Hematopoietic multipotent progenitor cell treated with erythropoietin and hydrocortisone succinate and interleukin-3 and kit ligand, for 8 days (in vitro differentiated cells): ENCODE measurements at regions not wholly inside any gene's neighbourhood (a gene's known extent, or its start where the extent isn't known, plus 50 kb on each side); places are given as distances from the start of the nearest gene placed in this dataset.

Source experiments
- DNase-seq: peaks from one replicate; pipeline ENCODE4 v3.0.0-alpha.2; 2015

GRCh38 chr13:23488442-23488841, 54.9 kb upstream of the SACS start:
- peak; percentile 26 for DNase-seq

DNA sequence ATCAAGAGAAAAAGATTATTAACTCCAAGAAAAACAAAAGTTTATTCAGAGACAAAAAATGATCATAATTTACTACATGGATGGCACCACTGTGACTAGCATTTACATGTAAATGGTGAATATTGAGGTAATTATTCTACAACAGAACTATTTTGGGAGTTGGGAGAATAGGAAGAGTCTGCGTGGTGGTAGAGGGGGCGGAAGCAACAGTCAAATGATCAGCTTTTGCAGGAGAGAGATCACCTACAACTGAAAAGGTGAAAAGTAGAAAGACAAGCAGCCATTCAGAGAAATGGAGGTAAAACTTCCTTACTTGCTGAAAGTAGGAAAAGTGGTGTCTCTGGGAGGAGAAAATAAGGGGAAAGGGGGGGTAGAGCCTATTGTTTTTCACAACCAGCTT, 62.8 kb upstream of the SACS start:
- DNase-seq: no peak

- no peak for DNase-seq
Measured at GRCh38 chr13:23497191-23497590, 63.7 kb upstream of the SACS start.

DNA sequence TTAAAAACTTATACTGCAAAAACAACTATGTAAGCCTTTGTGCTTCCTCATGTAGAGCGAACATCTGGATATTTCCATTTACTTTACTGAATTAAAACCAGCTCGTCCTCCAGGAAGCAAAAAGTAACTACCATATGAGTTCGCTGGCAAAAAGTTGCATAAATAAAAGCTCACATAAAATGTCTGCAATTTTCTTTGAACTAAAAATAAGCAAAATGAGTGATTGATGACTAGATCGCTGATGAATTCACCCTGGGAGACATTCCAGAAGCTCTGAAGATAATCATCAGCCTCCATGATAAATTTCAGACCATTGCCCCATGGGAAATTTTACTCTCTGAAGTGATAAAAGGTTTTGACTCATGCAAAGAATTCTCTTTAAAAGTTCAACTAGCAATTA, 67.3 kb upstream of the SACS start:
- DNase-seq: no peak

DNA sequence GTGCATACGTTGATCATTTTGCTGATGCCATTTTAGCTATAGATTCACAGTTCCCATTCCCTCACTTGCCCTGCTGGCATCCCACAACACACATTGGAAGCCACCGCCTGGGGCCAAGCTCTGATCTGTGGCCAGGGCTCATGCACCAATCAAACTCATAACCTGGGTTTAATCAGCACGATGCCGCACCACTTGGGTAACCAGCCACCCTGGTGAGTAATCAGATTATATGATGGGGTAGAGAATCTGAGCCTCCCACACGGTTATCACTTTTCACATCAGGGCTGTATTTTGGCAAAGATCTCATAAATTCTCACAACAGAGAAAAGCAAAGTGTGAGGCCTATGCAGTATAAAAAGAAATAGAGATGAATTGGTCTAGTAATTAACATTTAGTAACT, 66.0 kb upstream of the TNFRSF19 start:
- no peak for DNase-seq

DNA sequence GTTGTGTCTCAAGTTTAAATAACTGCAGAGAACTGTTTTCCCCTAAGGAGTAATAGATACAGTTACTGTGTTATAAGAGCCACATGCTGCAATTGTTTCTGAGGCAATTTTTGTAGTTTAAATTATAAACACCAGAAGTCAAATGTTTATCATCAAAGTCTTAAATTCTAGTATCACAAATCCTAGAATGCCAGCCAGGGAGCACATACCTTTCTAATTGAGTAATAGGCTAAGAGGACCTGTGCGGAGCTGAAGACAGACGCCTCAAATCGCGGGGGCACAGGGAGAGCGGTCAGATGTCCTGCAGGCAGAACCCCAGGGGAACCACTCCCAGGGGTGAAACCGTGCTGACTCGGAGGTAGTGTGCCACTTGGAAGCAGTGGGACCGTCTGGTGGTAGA, 65.2 kb upstream of the TNFRSF19 start:
- DNase-seq: no peak

GRCh38 chr13:23506071-23506806, 64.0 kb upstream of the TNFRSF19 start:
- no peak for DNase-seq

DNA sequence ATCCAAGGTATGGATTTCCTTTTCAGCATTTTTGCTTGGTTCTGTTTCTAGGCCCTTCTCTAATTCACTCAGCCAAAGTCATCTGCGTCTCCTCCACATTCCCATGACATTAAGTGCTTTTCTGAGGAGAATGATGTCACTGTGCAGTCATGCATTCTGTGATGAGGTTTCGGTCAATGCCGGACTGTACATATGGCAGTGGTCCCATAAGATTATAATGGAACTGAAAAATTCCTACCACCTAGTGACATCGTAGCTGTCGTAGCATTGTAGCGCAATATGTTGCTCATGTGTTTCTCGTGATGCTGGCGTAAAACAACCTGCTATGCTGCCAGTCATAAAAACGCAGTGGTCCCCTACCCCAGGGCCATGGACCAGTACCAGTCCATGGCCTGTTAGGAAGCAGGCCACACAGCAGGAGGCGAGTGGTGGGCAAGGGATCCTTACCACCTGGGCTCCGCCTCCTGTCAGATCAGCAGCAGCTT, 63.4 kb upstream of the TNFRSF19 start:
- DNase-seq: no peak

GRCh38 chr13:23509781-23510543, 60.2 kb upstream of the TNFRSF19 start:
- no peak for DNase-seq

GRCh38 chr13:23510544-23510916, 59.7 kb upstream of the TNFRSF19 start:
- no peak for DNase-seq

DNA sequence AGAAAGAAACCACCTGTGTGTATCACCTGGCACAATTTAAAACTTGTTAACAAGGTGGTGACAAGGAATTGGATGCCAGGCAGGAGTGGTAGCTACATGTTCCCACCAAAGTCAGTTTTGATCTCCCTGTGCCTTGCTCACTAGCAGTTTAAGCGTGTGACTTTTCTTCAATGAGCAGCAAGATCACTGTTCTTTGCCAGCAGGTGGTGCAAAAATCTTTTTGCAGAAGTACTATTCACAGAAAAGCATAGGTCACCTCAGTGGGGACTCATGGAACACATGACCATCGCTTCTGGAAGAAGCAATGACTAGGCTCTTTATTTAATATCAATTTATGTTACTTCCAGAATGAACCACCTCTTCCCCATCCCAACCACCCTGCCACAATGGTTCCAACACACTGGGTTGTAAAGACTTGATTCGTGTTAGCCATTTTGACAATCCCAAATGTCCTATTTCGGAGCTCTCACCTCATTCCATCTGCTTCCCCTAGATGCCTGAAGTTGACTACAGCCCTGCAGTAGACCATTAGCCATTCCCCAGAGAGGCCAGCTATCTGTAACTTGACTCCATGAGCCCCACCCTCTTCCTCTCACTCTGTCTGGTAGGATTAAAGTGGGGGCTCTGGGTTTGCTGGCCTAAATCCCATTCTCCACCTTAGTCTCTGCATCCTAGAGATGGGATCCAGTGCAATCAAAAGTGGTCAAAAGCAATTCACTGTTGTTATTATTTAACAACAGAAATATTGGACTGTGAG, 59.1 kb upstream of the TNFRSF19 start:
- peak; percentile 62 for DNase-seq

GRCh38 chr13:23512762-23513395, 57.3 kb upstream of the TNFRSF19 start:
- DNase-seq: peak; percentile 11

- DNase-seq: no peak
Measured at GRCh38 chr13:23513455-23513854, 56.8 kb upstream of the TNFRSF19 start.

- no peak for DNase-seq
Measured at GRCh38 chr13:23514076-23514475, 56.1 kb upstream of the TNFRSF19 start.

DNA sequence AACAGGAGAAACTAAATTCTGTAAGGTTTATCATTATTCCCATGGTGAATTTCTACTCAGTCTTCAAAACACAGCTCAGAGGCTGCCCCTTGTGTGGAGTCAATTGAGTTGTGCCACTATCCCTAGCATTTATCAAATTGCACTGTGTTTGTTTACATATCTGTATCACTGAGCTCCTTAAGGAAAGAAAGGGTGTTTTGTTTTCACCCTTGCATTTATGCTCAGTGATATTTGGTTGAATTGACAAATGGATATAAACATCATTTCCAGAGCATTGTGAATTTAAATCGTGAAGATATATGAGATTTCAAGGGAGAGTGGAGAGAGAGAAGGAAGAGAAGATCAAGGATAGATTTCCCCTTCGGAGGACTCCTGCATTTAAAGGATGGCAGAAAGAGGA, 55.1 kb upstream of the TNFRSF19 start:
- DNase-seq: no peak

DNA sequence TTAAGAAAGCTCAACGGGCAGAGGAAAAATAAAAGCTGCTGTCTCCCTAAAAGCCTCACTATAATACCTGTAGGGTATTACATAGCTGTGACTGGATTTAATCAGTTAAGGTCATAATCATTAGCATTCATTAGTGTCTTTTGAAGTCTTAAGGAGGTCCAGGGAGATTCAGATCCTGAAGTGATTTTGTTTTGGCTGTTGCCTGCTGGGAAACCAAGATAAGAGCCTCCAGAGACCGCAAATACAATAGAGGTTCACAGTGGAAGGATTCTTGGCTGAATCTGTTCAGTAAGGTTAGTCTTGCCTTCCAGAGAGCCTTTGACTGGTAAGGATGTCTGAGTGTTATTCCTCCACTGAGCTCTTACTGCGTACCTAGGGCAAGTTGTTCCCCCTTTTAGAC, 54.0 kb upstream of the TNFRSF19 start:
- DNase-seq: peak; percentile 14

DNA sequence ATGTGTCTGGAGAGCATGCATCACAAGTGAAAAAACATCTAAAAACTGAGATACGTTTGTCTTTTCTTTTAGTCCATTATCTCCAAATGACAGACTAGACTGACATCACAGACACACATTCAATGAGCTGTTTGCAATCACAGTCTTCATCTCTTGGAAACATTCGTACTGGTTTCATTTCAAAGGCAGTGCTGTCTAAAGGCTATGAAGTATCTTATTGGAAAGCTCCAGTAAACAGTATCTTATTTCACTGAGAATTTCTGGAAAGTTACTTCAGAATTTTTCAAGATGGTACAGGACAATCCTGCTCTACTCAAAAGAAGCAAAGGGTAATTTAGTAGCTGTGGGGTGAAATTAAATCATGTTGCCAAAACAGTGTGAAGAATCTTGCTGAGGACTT, 53.5 kb upstream of the TNFRSF19 start:
- no peak for DNase-seq

- no peak for DNase-seq
Measured at GRCh38 chr13:23518231-23518630, 52.0 kb upstream of the TNFRSF19 start.
